ENCODE measurements at regions not wholly inside any gene's neighbourhood (a gene's known extent, or its start where the extent isn't known, plus 50 kb on each side); places are given as distances from the start of the nearest gene placed in this dataset.

DNA sequence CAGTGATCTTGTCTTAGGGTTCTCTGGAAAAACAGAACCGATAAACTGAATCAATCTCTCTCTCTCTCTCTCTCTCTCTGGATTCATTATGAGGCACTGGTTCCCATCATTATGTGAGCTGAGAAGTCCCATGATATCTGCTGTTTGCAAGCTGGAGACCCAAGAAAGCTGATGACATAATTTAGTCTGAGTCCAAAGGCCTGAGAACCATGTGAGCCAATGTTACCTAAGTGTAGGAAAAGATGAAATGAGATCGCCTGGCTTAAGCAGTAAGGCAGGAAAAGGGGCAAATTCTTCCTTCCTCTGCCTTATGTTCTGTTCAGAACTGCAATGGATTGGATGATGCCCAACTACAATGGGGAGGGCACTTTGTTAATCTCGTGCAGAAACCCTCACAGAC is 207.4 kb downstream of the RBM46 start:
- no peak for TF ChIP-seq EZH2phosphoT487 (IDR thresholded peaks at IDR 0.05; ENCODE audit: insufficient read depth, low read depth)
- no peak for TF ChIP-seq EZH2 (IDR thresholded peaks at IDR 0.05; ENCODE audit: insufficient read depth, poor library complexity, severe bottlenecking)
